ENCODE measurements at regions not wholly inside any gene's neighbourhood (a gene's known extent, or its start where the extent isn't known, plus 50 kb on each side); places are given as distances from the start of the nearest gene placed in this dataset.

DNA sequence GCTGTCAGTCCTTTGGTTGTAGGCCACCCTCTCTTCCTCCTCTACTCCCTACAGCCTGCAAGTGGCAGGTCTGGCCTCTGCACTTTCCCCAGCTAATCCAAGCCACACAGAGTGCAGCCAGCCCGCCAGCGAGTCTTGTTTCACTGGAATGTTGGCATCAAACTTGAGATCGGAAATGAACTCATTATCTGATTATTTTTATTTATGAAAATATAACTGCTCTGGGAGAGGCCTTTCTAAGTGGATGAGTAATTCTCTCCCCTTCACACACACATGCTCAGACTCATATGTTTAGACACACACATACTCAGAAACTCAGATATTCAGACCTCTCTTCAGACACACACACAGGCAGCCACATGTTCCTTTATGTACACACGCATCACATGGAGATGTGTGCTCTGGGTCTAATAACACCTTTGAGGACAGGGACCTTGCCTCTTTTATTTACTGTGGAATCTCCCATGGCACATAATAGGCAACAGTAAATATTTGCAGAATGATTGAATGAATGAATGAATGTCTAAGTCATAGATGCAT is 151.3 kb downstream of the ZFP36L2 start:
- Histone ChIP-seq H3K4me1 (ENCODE audit: control insufficient read depth, extremely low read depth, insufficient read depth, low read length) (peaks cover 47% of the 10 kb centered on the region), H3K4me3 (ENCODE audit: control insufficient read depth in 2 of 3, extremely low read depth in 1 of 3, insufficient read depth in 2 of 3, low read depth in 1 of 3, low read length in 3 of 3) (peak overlapping the region; percentile 46 to 67 (median 64)), H2AFZ (ENCODE audit: control insufficient read depth, low read length) (no peak overlapping the region), H3K36me3 (ENCODE audit: control insufficient read depth in 2 of 2, extremely low read depth in 1 of 2, insufficient read depth in 2 of 2, low read length in 2 of 2) (peaks cover 0 to 2% of the 10 kb centered on the region in 2 experiments), H3K27ac (ENCODE audit: control insufficient read depth, insufficient read depth, low read length) (peak overlapping the region; percentile 97), H4K20me1 (ENCODE audit: control insufficient read depth, extremely low read depth, insufficient read depth, low read length) (no peaks in the 10 kb centered on the region), H3K27me3 (ENCODE audit: control insufficient read depth, extremely low read depth, insufficient read depth, low read length) (no peaks in the 10 kb centered on the region), H3K79me2 (ENCODE audit: control insufficient read depth, insufficient read depth, low read length) (peaks cover 10% of the 10 kb centered on the region), H3K9me1 (ENCODE audit: control insufficient read depth, extremely low read depth, insufficient read depth, low read length) (no peaks in the 10 kb centered on the region), H3K4me2 (ENCODE audit: control insufficient read depth, extremely low read depth, insufficient read depth, low read depth, low read length) (peak overlapping the region; percentile 94), H3K9me3 (ENCODE audit: control insufficient read depth, low read depth, low read length) (no peaks in the 10 kb centered on the region), H3K9ac (ENCODE audit: control insufficient read depth, extremely low read depth, insufficient read depth, low read length) (peak overlapping the region; percentile 91)
- dilution Hi-C loops (cut with MboI; ENCODE audit: extremely low pct_ligation_motif_present, low sequenced_read_pairs): no loop called here
- peak; percentile 93 for DNase-seq (ENCODE audit: low read depth, low spot score)
- FAIRE-seq: peak; percentile 95
- TF ChIP-seq EZH2 (IDR thresholded peaks at IDR 0.05; ENCODE audit: low read length): no peak
- TF ChIP-seq, protein P1, sequence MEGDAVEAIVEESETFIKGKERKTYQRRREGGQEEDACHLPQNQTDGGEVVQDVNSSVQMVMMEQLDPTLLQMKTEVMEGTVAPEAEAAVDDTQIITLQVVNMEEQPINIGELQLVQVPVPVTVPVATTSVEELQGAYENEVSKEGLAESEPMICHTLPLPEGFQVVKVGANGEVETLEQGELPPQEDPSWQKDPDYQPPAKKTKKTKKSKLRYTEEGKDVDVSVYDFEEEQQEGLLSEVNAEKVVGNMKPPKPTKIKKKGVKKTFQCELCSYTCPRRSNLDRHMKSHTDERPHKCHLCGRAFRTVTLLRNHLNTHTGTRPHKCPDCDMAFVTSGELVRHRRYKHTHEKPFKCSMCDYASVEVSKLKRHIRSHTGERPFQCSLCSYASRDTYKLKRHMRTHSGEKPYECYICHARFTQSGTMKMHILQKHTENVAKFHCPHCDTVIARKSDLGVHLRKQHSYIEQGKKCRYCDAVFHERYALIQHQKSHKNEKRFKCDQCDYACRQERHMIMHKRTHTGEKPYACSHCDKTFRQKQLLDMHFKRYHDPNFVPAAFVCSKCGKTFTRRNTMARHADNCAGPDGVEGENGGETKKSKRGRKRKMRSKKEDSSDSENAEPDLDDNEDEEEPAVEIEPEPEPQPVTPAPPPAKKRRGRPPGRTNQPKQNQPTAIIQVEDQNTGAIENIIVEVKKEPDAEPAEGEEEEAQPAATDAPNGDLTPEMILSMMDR (optimal IDR thresholded peaks at IDR 0.05 in 1 of 3, IDR thresholded peaks at IDR 0.05 in 1 of 3, conservative IDR thresholded peaks at IDR 0.05 in 1 of 3; ENCODE audit: extremely low read depth in 1 of 3, insufficient read depth in 2 of 3, low read length in 3 of 3): peak in 1 of 3 experiments; percentile 17

DNA sequence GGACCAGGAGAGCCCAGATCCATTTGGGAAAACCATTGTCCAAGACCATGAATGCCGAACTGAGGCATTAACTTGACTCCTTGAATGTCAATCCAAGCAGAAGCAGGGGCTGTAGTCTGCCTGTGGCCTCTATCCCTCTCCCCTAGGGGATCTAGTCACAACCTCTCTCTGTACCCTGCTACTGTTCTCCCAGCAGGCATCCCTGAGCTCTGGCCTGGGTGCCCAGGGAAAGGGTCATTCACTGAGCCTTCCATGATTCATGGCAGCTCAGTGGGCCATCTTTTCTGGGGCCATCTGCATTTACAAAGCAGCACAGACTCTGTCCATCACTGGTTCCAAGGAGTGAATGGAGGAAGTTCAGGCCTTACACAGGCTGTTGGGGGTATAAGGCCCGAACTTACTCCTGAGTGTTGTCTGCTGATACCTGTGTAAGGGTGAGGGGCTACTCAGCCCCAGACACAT is 151.8 kb downstream of the ZFP36L2 start:
- dilution Hi-C loops (cut with MboI; ENCODE audit: extremely low pct_ligation_motif_present, low sequenced_read_pairs): no loop called here
- H3K4me2 ChIP-seq (ENCODE audit: control insufficient read depth, extremely low read depth, insufficient read depth, low read depth, low read length): peak overlapping the region; percentile 94
- no peak overlapping the region for H2AFZ ChIP-seq (ENCODE audit: control insufficient read depth, low read length)
- peaks cover 0 to 2% of the 10 kb centered on the region in 2 experiments for H3K36me3 ChIP-seq (ENCODE audit: control insufficient read depth in 2 of 2, extremely low read depth in 1 of 2, insufficient read depth in 2 of 2, low read length in 2 of 2)
- H3K27me3 ChIP-seq (ENCODE audit: control insufficient read depth, extremely low read depth, insufficient read depth, low read length): no peaks in the 10 kb centered on the region
- peak overlapping the region; percentile 97 for H3K27ac ChIP-seq (ENCODE audit: control insufficient read depth, insufficient read depth, low read length)
- H3K4me3 ChIP-seq (ENCODE audit: control insufficient read depth in 2 of 3, extremely low read depth in 1 of 3, insufficient read depth in 2 of 3, low read depth in 1 of 3, low read length in 3 of 3): peak overlapping the region; percentile 46 to 67 (median 64)
- no peaks in the 10 kb centered on the region for H3K9me3 ChIP-seq (ENCODE audit: control insufficient read depth, low read depth, low read length)
- H3K4me1 ChIP-seq (ENCODE audit: control insufficient read depth, extremely low read depth, insufficient read depth, low read length): peaks cover 51% of the 10 kb centered on the region
- no peak for TF ChIP-seq EZH2 (IDR thresholded peaks at IDR 0.05; ENCODE audit: low read length)
- TF ChIP-seq, protein P1 (optimal IDR thresholded peaks at IDR 0.05 in 1 of 3, IDR thresholded peaks at IDR 0.05 in 1 of 3, conservative IDR thresholded peaks at IDR 0.05 in 1 of 3; ENCODE audit: extremely low read depth in 1 of 3, insufficient read depth in 2 of 3, low read length in 3 of 3): no peak
- no peak for FAIRE-seq
- H3K9me1 ChIP-seq (ENCODE audit: control insufficient read depth, extremely low read depth, insufficient read depth, low read length): no peaks in the 10 kb centered on the region
- no peak for DNase-seq (ENCODE audit: low read depth, low spot score)
- peaks cover 10% of the 10 kb centered on the region for H3K79me2 ChIP-seq (ENCODE audit: control insufficient read depth, insufficient read depth, low read length)
- H3K9ac ChIP-seq (ENCODE audit: control insufficient read depth, extremely low read depth, insufficient read depth, low read length): peak overlapping the region; percentile 91
- no peaks in the 10 kb centered on the region for H4K20me1 ChIP-seq (ENCODE audit: control insufficient read depth, extremely low read depth, insufficient read depth, low read length)

Data from keratinocyte (primary cell).